ENCODE measurements at regions not wholly inside any gene's neighbourhood (a gene's known extent, or its start where the extent isn't known, plus 50 kb on each side); places are given as distances from the start of the nearest gene placed in this dataset.

GRCh38 chr21:28308516-28308915 is 684.2 kb downstream of the LTN1 start:
- H3K4me1 Mint-ChIP-seq, result peaks cover 4% of the 10 kb centered on the region
- no peaks in the 10 kb centered on the region for H3K27me3 Mint-ChIP-seq (ENCODE audit: low read depth)
- no peak overlapping the region for H3K4me3 Mint-ChIP-seq
- no peak overlapping the region for H3K27ac Mint-ChIP-seq (ENCODE audit: unreplicated experiment)
- DNase-seq (ENCODE audit: low read depth, low spot score), result no peak
- H3K9me3 Mint-ChIP-seq, result peaks cover 7% of the 10 kb centered on the region
- TF ChIP-seq, protein P1, sequence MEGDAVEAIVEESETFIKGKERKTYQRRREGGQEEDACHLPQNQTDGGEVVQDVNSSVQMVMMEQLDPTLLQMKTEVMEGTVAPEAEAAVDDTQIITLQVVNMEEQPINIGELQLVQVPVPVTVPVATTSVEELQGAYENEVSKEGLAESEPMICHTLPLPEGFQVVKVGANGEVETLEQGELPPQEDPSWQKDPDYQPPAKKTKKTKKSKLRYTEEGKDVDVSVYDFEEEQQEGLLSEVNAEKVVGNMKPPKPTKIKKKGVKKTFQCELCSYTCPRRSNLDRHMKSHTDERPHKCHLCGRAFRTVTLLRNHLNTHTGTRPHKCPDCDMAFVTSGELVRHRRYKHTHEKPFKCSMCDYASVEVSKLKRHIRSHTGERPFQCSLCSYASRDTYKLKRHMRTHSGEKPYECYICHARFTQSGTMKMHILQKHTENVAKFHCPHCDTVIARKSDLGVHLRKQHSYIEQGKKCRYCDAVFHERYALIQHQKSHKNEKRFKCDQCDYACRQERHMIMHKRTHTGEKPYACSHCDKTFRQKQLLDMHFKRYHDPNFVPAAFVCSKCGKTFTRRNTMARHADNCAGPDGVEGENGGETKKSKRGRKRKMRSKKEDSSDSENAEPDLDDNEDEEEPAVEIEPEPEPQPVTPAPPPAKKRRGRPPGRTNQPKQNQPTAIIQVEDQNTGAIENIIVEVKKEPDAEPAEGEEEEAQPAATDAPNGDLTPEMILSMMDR (conservative IDR thresholded peaks at IDR 0.05), result no peak
- H3K36me3 Mint-ChIP-seq (ENCODE audit: low read depth), result peaks cover 2% of the 10 kb centered on the region

DNA sequence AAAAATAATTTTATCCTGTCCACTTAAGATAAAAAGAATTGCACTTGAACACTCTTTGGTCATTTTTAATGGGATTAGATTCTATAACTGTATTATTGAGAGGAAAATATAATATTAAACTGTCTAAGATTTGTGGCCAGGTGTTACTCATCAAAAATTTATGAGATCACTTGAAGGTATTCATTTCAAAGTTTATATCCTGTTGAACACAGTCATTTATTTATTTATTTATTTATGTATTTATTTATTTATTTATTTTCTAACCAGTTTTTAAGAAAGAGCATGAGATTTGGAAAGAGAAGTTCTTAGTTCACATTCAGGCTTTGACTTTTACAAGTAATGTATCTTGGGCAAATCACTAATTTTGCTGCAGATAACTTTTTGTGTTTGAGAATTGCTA is 692.7 kb downstream of the LTN1 start:
- peaks cover 12% of the 10 kb centered on the region for H3K9me3 Mint-ChIP-seq
- no peaks in the 10 kb centered on the region for H3K4me1 Mint-ChIP-seq
- H3K4me3 Mint-ChIP-seq, result no peak overlapping the region
- H3K27ac Mint-ChIP-seq (ENCODE audit: unreplicated experiment), result no peak overlapping the region
- TF ChIP-seq, protein P1 (conservative IDR thresholded peaks at IDR 0.05), result no peak
- H3K36me3 Mint-ChIP-seq (ENCODE audit: low read depth), result no peaks in the 10 kb centered on the region
- no peak for DNase-seq (ENCODE audit: low read depth, low spot score)
- no peaks in the 10 kb centered on the region for H3K27me3 Mint-ChIP-seq (ENCODE audit: low read depth)

DNA sequence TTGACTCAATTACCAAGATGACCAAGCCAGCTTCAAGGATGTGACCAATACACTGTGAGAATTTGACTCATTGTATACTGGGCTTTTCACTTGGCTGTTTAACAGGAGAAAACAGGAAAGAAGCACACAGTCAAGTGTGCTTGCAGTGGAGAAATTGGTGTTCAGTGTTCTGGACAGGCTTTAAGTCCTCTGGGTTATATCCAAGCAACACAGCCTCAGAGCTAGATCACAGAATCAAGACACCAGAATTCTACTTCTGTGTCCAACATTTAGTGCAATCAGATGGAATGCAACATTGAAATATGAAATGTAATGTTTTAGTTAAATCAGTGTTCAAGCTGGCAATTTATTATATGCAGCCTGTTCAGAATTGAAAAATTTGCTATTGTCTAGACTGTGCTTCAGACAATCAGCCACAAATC is 694.4 kb downstream of the LTN1 start:
- TF ChIP-seq, protein P1 (conservative IDR thresholded peaks at IDR 0.05), result no peak
- Mint-ChIP-seq H3K27me3 (ENCODE audit: low read depth) (no peaks in the 10 kb centered on the region), H3K9me3 (peaks cover 8% of the 10 kb centered on the region), H3K36me3 (ENCODE audit: low read depth) (no peaks in the 10 kb centered on the region), H3K4me1 (no peaks in the 10 kb centered on the region), H3K27ac (ENCODE audit: unreplicated experiment) (no peak overlapping the region), H3K4me3 (no peak overlapping the region)
- DNase-seq (ENCODE audit: low read depth, low spot score), result no peak

DNA sequence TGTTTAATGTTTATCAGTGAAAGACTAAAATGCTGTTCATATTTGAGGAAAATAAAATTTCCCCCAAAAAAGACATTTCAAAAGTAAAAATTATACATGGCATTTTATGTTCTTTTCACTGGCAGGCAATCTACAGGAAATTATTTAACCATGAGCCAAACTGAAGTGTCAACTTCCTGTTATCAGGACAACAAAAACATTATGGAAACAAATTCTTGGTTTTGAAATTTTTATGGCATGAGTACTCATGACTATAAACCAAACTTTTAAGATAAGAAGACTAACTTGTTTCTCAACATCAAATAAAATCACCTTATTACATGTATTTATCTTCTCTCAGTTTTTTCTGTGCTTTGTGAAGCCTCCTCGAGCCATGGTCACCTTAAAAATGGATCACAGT is 698.6 kb downstream of the LTN1 start:
- peaks cover 2% of the 10 kb centered on the region for H3K36me3 Mint-ChIP-seq (ENCODE audit: low read depth)
- H3K4me1 Mint-ChIP-seq, result no peaks in the 10 kb centered on the region
- H3K27ac Mint-ChIP-seq (ENCODE audit: unreplicated experiment), result no peak overlapping the region
- TF ChIP-seq, protein P1 (conservative IDR thresholded peaks at IDR 0.05), result no peak
- no peak for DNase-seq (ENCODE audit: low read depth, low spot score)
- H3K27me3 Mint-ChIP-seq (ENCODE audit: low read depth), result no peaks in the 10 kb centered on the region
- H3K4me3 Mint-ChIP-seq, result no peak overlapping the region
- H3K9me3 Mint-ChIP-seq, result peaks cover 4% of the 10 kb centered on the region

- DNase-seq (ENCODE audit: low read depth, low spot score), result no peak
- Mint-ChIP-seq H3K27me3 (ENCODE audit: low read depth) (no peaks in the 10 kb centered on the region), H3K27ac (ENCODE audit: unreplicated experiment) (no peak overlapping the region), H3K4me1 (peaks cover 7% of the 10 kb centered on the region), H3K36me3 (ENCODE audit: low read depth) (no peaks in the 10 kb centered on the region), H3K9me3 (no peaks in the 10 kb centered on the region), H3K4me3 (no peak overlapping the region)
- TF ChIP-seq, protein P1 (conservative IDR thresholded peaks at IDR 0.05), result no peak
These were observed 708.8 kb downstream of the LTN1 start for GRCh38 chr21:28283641-28284490.

Data from neural crest cell (in vitro differentiated cells).